Stimulated activated CD8-positive, alpha-beta memory T cell treated with anti-CD3 and anti-CD28 coated beads, Interleukin-2, amount 100 ng/mL, for 48 hours (primary cell): ENCODE measurements at regions not wholly inside any gene's neighbourhood (a gene's known extent, or its start where the extent isn't known, plus 50 kb on each side); places are given as distances from the start of the nearest gene placed in this dataset.

Experiments
- DNase-seq, 2 donors: peaks; one replicate each; pipeline ENCODE4 v3.0.0-alpha.2; 2020; ENCODE audit warnings: low read depth in 2 of 2

DNA sequence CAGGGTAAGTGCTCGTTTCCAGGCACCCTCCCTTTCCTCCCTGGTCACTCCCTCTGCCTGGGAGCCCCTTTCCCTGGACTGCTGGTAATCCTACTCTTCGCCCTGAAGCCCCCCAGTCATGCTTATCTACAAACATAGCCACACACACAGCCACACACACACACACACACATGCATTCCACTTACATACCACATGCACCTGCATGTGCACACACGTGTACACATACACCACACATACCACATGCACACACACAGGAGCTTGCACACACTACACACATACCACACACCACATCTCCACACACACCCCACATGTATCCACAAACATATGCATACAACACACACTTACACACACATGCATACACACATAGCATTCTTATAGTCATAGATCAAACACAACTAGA is 358.5 kb downstream of the GADD45G start:
- DNase-seq = no peak

DNA sequence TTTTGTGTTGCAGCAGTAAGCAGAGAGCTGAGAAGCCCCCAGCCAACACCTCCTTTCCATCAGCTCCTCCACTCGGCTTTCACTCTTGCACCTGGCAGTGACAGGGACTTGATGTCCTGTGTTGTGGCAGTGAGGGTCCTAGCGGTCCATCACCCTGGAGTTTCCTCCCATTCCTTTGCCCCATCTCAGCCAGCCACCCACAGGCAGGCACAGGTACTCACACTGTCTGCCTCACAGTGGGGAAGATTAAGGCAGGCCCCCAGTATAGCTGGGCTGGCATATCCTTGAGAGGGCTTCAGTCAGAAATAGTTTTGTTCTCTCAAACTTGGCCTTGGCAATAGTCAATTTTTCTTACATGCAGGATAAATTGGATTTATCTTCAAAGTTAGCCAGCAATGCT is 362.7 kb downstream of the GADD45G start:
- no peak for DNase-seq

DNA sequence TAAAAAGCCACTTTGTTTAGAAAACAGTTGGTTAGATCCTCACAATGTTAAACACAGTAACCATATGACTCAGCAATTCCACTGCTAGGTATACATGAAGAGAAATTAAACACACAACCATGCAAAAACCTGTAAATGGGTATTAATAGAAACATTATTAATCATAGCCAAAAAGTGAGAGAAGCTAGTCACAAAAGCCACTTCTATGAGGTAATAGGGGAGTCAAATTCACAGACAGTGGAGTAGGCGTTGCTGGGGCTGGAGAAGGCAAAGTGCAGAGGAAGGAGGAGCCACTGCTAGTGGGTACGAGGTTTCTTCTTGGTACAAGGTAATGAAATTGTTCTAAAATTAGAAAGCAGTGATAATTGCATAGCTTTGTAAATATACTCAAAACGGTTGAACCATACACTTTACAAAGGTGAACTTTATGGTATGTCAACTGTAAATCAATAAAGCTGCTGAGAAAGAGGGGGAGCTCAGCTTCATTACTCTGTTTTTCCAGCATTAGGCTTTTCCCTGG is 364.4 kb downstream of the GADD45G start:
- no peak for DNase-seq

DNA sequence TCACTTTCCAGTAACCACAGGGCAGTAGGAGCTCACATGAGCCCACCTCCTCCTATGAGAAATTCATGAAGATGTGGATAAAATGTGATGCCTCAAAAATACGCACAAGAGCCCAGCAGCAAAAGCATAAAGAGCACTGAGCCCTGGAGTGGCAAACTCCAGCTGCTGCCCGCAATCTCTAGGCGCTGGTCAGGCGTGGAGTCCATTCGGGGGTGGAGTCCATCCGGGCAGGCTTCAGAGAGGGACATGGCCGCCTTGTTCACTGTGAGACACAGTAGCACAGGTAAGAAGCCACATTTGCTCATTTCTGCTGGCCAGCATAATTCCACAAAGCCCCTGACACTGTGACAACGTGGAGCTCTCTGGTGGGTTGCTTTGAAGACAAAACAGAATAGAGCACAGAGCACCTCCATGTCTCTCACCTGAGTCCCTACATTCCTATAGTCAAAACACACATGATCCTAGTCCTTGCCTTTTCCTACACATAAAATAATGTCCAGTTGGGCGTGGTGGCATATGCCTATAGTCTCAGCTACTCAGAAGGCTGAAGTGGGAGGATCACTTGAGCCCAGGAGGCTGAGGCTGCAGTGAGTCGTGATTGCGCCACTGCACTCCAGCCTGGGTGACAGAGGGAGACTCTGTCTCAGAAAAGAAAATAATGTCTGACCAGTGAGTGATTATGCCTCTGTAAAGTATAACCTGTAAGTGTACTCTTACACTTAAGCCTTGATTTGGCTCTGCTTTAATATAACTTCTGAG is 365.2 kb downstream of the GADD45G start:
- DNase-seq = no peak

DNA sequence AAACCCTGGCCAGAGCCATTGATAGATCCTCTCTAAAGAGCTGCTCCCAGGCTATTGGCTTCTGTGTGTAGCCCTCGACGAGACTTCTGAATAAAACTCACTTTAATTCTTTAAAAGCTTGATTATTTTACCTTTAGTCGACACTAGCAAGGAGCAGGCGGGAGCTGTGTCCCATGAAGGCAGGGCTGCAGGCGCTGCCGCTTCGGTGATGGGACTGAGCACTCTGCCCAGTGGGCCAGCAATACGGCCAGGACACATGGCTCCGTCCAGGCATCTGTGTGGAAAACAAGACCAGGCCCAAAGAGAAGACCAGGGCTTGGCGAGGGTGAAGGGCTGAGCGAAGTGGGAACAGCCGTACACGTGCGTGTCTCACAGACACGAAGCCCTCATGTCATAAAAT is 365.9 kb downstream of the GADD45G start:
- DNase-seq = no peak

DNA sequence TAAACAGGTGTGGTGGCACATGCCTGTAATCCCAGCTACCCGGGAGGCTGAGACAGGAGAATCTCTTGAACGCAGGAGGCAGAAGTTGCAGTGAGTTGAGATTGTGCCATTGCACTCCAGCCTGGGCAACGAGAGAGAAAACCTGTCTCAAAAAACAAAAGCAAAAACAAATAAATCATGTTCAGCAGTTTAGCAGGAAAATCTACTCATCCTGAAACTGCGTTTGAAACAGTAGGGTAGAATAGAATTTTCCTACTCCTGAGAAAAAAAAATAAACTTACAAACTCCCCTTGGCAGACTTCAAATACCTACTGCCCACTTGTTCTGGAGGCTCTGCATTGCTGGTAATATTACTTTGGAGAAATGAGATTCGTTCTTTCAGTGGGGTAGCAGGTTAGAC is 367.7 kb downstream of the GADD45G start:
- DNase-seq = no peak

DNA sequence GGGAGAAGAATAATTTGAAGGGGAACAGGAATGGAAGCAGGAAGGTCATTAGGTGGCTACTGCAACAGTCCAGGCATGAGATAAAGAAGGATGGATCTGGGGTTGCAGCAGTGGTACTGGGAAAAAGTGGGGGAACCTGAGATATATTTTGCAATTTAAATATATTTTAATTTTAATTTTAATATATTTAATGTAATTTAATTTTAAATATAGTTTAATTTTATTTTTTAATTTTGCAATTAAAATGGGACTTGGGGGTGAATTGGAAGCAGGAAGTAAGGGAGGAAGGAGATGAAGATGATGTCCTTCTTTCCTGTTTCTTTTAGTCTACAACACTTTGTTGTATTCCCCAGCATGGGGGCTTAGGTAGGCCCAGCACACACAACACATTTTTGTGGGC is 369.8 kb downstream of the GADD45G start:
- DNase-seq = no peak

DNA sequence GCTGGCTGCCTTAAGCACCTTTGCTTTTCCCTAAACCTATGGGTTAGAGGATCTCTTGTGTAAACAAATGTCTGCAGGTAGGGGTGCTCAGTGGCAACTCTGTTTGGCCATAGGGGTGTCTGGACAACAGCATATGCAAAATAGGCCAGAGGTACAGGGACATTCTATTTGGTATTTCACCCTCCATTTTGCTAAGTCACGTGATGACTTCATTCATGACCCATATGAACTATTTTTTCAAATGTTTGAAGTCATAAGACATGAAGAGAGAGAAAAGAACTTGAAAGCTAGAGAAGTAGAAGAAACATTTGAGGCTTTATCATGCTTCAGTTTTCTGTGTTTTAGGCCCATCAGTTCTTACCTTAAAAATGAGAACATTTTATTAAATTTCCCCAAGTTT is 370.2 kb downstream of the GADD45G start:
- DNase-seq = no peak

DNA sequence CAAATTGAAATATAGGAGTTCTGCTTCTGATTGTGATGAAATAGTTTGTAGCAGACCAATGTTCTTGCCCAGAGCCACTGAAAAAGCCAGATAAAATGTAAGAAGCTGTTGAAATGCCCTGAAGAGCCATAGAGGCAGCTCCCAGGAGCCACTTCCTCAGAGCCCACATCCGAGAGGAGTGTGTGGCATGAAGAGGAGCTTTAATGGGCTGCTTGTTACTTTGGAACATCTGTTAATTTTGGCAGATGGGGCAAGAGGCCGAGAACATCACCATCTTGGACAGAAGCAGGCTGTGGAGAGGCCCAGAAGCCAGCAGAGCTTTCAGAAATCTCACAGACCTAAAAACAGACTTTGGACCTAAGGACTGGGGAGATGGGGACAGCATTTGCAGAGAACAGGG is 370.8 kb downstream of the GADD45G start:
- no peak for DNase-seq

DNA sequence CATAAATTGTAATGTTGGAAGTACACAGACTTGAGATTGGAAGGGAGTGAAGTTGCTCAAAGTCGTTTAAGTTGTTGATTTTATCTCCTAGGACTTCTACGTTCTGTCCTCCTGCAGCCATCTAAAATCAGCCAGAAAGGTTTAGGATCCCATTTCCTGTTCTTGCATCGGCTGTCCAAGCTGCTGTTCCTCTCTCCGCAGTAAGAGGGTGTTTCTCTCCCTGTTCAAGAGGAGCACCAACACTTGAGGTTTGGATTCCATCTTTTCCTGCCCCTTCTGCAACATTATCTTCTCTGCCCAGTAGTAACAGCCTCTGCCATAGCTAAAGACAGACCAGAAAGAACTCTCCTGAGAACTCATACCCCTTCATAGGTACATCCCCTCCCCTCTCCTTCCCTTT is 373.4 kb downstream of the GADD45G start:
- DNase-seq = no peak

DNA sequence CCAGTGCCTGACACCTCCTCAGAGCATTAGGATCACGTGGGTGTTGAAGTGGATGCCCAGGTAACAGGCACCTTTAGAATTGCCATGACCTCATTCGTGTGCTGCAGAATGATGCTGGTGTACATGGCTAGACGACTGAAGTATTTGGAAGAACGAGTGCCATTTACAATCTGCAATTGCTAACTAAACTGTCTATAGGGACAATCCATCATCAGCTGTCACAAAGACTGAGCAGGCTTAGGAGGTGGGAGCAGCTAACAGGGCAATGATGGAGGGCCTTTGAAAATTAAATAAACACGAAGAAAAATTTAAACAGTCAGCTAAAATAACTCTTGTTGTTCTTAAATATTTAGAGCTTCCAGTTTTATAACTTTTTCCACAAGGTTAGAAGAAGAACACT is 375.8 kb downstream of the GADD45G start:
- no peak for DNase-seq

DNA sequence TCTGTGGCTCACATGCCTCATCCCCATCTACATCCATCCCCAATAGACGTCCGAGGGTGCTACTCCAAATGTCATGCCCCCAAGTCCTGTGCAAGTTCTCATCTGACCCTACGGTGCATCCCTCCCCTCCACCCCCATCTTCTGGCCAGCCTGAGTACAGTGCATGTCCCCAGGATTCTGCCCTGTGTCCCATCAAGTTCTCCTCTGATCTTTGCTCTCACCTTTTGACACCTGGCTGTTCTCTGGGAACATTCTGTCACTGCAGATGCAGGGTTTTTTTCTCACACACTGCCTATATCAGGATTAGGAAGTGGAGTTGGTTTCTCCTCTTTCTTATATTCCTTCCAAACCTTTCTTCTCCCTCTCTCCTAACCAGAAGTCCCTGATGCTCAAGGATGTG is 377.2 kb downstream of the GADD45G start:
- no peak for DNase-seq

DNA sequence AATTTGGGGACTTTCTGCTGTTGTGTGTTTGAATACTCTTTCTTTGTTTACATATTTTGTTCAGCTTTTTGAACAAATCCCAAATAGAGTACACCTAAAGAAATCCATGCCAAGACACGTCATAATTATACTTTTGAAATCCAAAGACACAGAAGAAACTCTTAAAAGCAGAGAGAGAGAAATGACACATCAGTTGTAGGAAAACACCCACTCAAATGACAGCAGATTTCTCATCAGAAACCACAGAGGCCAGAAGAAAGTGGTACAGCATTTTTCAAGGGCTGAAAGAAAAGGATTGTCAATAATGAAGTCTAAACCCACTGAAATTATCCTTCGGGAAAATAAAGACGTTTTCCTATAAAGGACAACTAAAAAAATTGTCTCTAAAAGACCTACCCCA is 378.6 kb downstream of the GADD45G start:
- no peak for DNase-seq

DNA sequence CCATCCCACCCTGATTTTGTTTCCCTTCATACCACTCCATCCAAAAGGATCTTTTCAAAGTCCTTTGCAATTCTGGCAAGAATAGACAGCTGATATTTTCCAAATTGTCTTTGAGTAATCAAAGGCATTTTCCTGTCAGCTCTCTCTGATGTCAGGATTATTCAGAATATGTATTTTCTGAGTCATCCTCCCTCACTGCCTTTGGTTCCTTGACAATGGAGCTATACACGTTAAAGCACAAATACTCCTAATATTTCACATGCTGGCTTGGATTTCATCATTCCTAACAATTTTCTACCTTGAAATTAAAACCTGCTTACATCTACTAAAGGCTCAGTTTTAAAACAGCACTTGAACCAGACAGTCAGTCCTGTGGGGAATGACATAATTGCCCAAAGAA is 379.4 kb downstream of the GADD45G start:
- DNase-seq = no peak

DNA sequence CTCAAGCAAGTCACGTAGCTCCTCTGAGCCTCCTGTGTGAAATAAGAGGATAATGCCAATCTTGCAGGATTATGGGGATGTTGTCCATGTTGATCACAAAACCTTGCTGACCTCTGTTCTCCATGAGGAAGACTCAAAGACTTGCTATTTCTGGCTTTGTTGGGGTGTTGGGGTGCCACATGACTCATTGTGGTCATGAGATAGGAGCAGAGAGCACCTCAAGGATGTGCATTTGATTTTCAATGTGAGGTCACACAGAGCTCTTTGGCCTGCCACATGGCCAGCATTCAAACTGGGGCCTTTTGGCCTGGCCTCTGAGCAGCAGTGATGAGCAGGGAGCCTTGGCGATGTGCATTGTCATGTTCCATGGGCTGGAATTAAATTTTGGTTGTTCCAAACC is 380.3 kb downstream of the GADD45G start:
- no peak for DNase-seq

DNA sequence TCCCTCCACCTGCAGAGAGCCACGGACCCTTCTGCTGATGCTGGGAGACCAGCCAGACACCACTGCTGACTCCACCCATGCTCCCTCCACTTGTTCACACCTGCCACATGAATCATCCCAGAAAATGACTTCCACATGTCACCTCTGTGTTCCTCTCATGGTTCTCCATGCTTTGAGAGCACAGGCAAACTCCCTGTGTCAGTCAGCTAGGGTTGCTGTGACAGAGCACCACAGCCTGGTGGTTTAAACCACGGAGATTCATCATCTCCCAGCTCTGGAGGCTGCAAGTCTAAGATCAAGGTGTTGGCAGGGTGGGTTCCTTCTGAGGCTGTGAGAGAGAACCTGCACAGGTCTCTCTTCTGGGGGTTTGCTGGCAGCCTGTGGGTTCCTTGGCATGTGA is 381.4 kb downstream of the GADD45G start:
- peak in 1 of 2 donors; percentile 24 for DNase-seq

DNA sequence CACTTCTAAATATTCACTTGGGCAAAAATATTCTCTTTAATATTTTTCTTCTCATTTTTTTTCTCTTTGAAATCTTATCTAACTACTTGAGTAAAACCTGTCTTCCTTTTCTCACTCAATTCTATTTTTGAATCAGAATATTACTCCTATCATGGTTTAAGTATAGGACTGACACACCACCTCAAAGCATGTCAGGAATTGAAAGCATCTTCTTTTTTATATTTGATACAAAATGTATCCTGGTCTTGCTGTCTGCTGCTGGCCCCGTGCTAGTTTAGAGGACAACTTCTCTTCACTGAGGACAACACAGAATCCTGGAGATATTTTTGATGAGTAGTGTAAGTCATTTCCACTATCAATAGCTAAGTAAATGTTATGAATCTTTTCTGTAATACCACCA is 383.6 kb downstream of the GADD45G start:
- DNase-seq = no peak

DNA sequence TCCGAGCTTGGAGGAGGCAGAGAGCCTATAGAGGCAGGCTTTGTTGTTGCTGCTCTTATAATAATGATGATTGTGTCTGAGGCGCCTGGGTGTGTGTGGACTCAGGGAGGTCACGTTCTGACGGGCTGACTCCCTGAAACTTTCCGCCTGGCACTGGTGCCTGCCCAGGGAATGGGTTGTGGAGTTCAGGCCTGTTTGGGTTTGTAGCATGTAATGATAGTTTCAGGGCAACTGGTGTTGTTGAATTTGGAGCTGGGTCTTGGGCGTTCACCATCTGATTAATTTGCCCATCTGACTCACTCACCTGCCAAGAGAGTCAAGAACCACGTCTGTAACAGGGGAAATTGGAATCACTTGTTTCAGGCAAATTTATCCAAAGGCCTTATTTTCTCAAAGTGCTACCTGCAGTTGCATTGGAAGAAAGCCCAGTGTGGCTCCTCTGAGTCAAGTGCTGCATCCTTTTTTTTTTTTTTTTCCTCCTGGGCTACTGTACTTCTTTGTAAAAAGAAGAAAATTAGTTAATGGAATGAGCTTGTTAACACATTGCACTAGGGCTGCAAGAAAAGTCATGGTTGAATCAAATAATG is 386.5 kb downstream of the GADD45G start:
- DNase-seq = no peak

DNA sequence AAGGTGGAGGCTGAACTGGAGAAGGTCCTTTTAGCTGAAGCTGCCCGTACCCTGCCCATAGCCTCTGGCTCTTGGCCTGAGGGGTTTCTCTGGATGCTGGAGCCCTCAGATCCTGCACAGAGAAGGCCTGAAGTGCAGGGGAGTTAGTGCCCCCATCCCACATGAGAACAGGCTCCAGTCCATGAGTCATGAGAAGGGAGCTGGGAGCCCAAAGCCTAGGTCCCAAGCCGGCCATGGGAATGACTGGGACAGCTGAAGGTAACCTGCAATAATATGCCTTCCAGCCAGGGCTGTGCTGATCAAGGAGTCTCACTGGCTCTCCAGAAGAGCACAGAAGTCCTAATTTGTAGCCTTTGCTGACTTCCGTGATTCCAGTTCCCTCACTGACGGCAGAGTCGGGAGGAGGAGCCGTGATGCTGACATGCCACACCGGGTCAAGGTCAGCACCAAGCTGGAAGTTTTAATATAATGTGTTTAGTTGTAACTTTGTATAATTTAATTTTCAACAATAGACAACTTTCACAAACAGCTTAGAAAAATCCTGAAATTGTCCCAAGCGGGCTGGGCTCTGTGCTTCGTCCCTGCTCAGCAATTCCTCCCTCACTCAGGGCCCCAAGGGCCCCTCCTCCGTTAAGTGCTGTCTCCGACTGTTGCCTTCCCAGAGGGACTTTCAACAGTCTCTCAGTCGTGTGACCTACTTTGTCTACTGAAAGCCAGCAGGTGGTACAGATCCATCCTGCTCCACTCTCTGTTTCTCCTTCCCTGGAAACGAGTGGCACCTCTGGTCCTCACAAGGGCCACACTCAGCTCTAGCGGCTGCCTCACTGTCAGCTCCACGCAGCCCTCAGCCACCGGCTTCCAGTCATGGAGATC is 387.8 kb downstream of the GADD45G start:
- DNase-seq = no peak

DNA sequence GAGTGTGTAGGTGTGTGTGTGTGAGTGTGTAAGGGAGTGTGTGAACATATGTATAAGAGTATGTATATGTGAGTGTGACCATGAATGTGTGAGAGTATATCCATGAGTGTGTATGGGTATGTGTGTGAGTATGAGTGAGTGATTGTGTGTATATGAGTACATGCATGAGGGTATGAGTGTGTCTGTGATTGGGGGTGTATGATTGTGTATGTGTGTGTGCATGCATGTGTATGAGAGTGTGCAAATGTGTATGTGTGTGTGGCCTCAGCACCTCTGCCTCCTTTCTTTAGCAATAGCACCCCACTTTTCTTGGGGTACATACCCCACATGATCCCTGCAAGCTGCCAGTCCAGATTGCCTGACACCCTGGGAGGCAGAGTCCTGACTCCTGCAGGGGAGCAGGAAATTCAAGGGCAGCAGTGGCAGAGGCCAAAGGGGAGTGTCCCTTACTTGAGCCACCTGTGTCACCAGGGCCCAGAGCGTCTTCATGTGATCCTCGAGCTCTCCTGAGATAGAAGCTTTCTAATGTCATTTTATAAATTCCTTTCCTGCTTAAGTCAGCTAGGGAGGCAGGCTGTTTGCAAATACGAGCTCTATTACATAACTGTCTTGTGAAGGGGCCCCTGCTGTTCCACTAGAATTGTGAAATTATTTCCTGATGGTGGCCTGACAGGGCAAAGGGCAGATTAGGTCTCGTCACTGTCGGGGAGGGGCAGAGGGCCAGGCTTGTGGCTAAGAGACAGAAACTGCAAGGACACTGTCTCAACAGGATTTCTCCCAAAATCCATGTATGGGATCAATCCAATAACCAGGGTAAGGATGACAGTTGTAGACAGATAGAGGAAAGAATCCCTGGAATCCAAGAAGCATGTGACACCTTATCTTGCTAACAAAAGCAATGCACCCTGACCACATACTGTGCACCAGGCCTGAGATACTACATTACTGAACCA is 389.1 kb downstream of the GADD45G start:
- no peak for DNase-seq

DNA sequence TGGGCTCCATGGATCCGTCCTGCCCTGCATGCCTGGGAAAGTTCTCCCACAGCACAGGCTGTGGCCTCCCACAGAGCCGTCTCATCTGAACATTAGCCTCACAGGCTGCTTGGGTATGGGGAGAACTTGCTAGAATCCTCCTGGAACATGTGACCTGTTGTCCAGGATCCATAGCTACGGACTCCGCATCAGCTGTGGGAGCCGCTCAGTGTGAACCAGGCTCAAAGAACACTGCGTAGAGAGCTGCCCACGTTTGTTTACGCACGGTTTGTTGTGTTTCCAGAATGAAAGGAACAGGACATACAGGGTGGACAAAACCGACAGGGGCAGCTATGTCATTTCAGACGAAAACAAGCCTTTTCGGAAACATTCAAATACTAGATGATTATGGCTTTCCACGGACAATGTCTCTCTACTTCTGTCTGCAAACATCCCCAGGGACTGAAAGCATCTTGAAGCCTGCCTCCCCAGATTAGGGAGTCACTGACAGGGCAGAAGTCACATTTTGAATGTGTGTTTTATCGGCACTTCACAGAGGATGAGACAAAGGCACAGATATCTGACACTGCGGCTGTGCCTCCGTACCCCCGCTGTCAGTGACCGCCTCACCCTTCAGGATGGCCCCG is 390.3 kb downstream of the GADD45G start:
- DNase-seq = no peak
